ENCODE measurements at regions not wholly inside any gene's neighbourhood (a gene's known extent, or its start where the extent isn't known, plus 50 kb on each side); places are given as distances from the start of the nearest gene placed in this dataset.

GRCh38 chr10:128463991-128464760 is 338.0 kb upstream of the MKI67 start:
- Mint-ChIP-seq H3K27ac (no peak overlapping the region), H3K36me3 (ENCODE audit: low read depth) (no peaks in the 10 kb centered on the region), H3K27me3 (no peaks in the 10 kb centered on the region), H3K9me3 (peaks cover 3% of the 10 kb centered on the region), H3K4me1 (no peaks in the 10 kb centered on the region), H3K4me3 (no peak overlapping the region)
- ATAC-seq (ENCODE audit: low read depth) = no peak
- CTCF ChIA-PET = no interaction called here
- no peak for TF ChIP-seq CTCF (IDR thresholded peaks at IDR 0.05)
- POLR2A ChIA-PET = no interaction called here
- intact Hi-C loops (cut with micrococcal nuclease) = no loop called here
- DNase-seq = peak; percentile 42

DNA sequence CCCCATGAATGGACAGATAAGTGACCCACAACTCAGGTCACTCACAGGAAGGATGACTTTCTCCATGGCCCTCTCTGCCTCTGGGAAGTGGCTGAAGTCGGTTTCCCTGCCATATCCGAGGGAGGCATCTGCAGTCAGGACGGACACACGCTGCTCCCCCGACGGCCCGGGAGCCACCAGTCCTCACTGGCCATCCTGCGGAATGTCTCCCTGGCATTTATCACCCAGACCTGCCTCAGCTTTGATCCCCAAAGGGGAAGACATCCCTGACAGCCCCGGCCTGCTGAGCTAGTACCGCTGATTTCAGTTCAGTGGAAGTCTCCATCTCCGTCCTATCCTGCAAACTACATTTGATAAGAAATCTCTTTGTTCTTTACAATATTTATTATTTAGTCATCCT is 339.5 kb upstream of the MKI67 start:
- H3K27ac Mint-ChIP-seq = no peak overlapping the region
- H3K4me1 Mint-ChIP-seq = no peaks in the 10 kb centered on the region
- TF ChIP-seq CTCF (IDR thresholded peaks at IDR 0.05) = no peak
- no peak for DNase-seq
- H3K36me3 Mint-ChIP-seq (ENCODE audit: low read depth) = no peaks in the 10 kb centered on the region
- ChIA-PET POLR2A (no interaction called here), CTCF (interaction anchor here (0.6 kb wide), 1 partner anchor 20 kb away, joined by 3 read pairs; no protein-coding TSS in a partner anchor)
- no peaks in the 10 kb centered on the region for H3K27me3 Mint-ChIP-seq
- H3K4me3 Mint-ChIP-seq = no peak overlapping the region
- intact Hi-C loops (cut with micrococcal nuclease) = no loop called here
- peaks cover 3% of the 10 kb centered on the region for H3K9me3 Mint-ChIP-seq
- ATAC-seq (ENCODE audit: low read depth) = no peak

- TF ChIP-seq CTCF (IDR thresholded peaks at IDR 0.05) = no peak
- Mint-ChIP-seq H3K4me3 (no peak overlapping the region), H3K9me3 (peaks cover 3% of the 10 kb centered on the region), H3K4me1 (no peaks in the 10 kb centered on the region), H3K27ac (no peak overlapping the region), H3K36me3 (ENCODE audit: low read depth) (no peaks in the 10 kb centered on the region), H3K27me3 (no peaks in the 10 kb centered on the region)
- no peak for DNase-seq
- intact Hi-C loops (cut with micrococcal nuclease) = no loop called here
- ChIA-PET POLR2A (no interaction called here), CTCF (no interaction called here)
- ATAC-seq (ENCODE audit: low read depth) = no peak
Observed at GRCh38 chr10:128466831-128467371, 340.7 kb upstream of the MKI67 start.

DNA sequence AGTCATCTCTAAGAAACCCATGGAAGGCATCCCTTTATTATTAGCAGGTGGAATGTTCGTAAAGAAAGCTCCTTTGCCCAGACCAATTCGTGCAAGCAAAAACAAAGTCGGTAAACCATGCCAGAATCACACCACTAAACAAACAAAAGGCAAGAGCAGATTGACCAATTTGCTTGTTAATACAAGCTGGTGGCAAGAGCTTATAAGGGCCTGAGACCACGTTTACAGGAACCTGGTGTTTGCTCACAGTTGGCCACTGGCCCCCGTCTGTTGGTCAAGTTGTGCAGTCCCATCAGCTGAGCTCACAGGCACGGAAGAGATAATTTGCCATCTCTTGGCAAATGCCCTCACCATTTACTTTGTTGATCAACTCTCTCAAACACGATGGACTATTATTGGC is 342.2 kb upstream of the MKI67 start:
- ATAC-seq (ENCODE audit: low read depth) = no peak
- Mint-ChIP-seq H3K27ac (no peak overlapping the region), H3K36me3 (ENCODE audit: low read depth) (no peaks in the 10 kb centered on the region)

More for the DNA sequence above, 342.2 kb upstream of the MKI67 start:
- ChIA-PET POLR2A (no interaction called here), CTCF (no interaction called here)
- no peak for TF ChIP-seq CTCF (IDR thresholded peaks at IDR 0.05)
- Mint-ChIP-seq H3K4me3 (no peak overlapping the region), H3K9me3 (peaks cover 3% of the 10 kb centered on the region), H3K27me3 (no peaks in the 10 kb centered on the region), H3K4me1 (no peaks in the 10 kb centered on the region)
- intact Hi-C loops (cut with micrococcal nuclease) = no loop called here
- DNase-seq = no peak
